ENCODE measurements at regions not wholly inside any gene's neighbourhood (a gene's known extent, or its start where the extent isn't known, plus 50 kb on each side); places are given as distances from the start of the nearest gene placed in this dataset.
"Not testable (repeated sequence)": the region's sequence is repeated elsewhere in the genome, so short reads cannot be mapped to it uniquely, and the experiment has no call there.

DNA sequence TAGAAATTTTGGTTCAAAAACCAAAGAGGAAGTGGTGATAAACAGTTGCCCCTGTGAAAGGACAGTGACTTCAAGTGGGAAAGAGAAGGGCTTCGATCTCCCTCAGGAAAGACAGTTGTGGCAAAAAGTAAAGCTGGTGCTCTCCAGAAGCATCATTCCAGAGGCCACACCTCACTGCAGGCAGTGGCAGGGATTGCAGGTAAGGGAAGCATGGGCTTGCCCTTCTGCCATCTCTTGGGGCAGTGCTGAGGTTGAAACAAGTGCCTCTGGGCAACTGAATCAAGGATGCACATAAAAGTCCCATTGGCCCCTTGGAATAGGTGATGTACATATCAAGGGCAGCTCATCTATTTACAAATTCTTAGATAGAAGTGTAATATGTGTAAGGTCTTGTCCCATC lies 155.4 kb downstream of the FAM72C start:
- H3K27ac ChIP-seq; intact Hi-C loops (cut with DNase I; ENCODE audit: low total_unique reads); H3K36me3 ChIP-seq; in situ Hi-C loops (cut with MboI; ENCODE audit: low pct_ligation_motif_present in 1 of 4, low pct_unique_long_range_greater_than_20kb in 1 of 4, low sequenced_read_pairs in 3 of 4); H3K9me3 ChIP-seq; H3K27me3 ChIP-seq; H3K4me1 ChIP-seq; DNase-seq; H3K4me3 ChIP-seq: not testable (repeated sequence)
- no CpG with 5 or more reads among the region's 1 CpG for WGBS, 2 donors (ENCODE audit: low coverage in 1 of 2)

DNA sequence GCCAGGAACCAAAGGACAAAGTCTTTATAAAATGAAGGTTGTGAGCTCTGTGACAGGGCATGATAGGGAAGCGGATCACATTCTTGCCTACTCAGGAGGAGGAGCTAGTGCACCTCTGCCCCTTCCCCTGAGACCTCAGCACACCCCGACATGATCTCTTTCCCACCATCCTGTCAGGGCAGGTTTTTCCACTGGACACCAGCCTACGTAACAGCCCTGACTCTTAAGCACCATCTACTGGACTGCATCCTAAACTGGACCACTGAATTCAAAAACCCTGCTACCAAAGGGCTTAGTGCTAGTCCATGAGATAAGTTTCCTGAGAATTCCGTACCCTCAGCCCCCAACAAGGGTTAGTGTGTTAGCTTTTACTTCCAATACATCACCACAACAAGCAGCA lies 166.4 kb downstream of the FAM72C start:
- no CpG with 5 or more reads among the region's 4 CpGs for WGBS, 2 donors (ENCODE audit: low coverage in 1 of 2)
- intact Hi-C loops (cut with DNase I; ENCODE audit: low total_unique reads); DNase-seq; H3K4me3 ChIP-seq; in situ Hi-C loops (cut with MboI; ENCODE audit: low pct_ligation_motif_present in 1 of 4, low pct_unique_long_range_greater_than_20kb in 1 of 4, low sequenced_read_pairs in 3 of 4); H3K36me3 ChIP-seq; H3K4me1 ChIP-seq; H3K9me3 ChIP-seq; H3K27ac ChIP-seq; H3K27me3 ChIP-seq: not testable (repeated sequence)

- in situ Hi-C loops (cut with MboI; ENCODE audit: low pct_ligation_motif_present in 1 of 4, low pct_unique_long_range_greater_than_20kb in 1 of 4, low sequenced_read_pairs in 3 of 4); H3K36me3 ChIP-seq; H3K27me3 ChIP-seq; H3K9me3 ChIP-seq; H3K4me3 ChIP-seq; H3K27ac ChIP-seq; DNase-seq; H3K4me1 ChIP-seq; intact Hi-C loops (cut with DNase I; ENCODE audit: low total_unique reads): not testable (repeated sequence)
- 7% methylated on average over 13 of the region's 16 CpGs; no CpG with 5 or more reads in 1 of the 2 donors for WGBS, 2 donors (ENCODE audit: low coverage in 1 of 2)
These were observed 167.0 kb downstream of the FAM72C start for GRCh38 chr1:143804707-143805356.

DNA sequence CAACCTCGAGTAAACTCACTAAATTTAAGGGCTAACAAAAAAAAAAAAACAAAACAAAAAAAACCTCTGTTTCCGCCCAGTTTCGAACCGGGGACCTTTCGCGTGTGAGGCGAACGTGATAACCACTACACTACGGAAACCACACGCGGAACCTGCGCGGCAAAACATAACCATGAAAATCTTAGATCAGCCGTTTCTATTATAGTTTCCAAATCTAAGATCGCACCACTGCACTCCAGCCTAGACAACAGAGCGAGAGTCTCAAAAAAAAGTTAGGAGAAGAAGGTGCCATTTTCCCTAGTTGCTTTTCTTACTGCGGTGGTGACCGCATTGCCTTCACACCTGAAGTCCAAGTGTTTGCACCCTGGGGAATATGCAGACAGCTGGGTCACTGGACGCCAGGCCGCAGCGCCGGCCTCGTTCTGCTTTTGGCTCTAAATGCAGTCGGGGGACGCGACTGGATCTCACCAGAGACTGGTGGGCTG lies 167.8 kb downstream of the FAM72C start:
- H3K9me3 ChIP-seq; H3K36me3 ChIP-seq; intact Hi-C loops (cut with DNase I; ENCODE audit: low total_unique reads); in situ Hi-C loops (cut with MboI; ENCODE audit: low pct_ligation_motif_present in 1 of 4, low pct_unique_long_range_greater_than_20kb in 1 of 4, low sequenced_read_pairs in 3 of 4); H3K4me1 ChIP-seq; H3K27ac ChIP-seq; H3K27me3 ChIP-seq: not testable (repeated sequence)
- 0 to 15% methylated on average over 1 to 23 of the region's 26 CpGs for WGBS, 2 donors (ENCODE audit: low coverage in 1 of 2)
- H3K4me3 ChIP-seq, result peak overlapping the region in 1 of 4 donors; percentile 15
- peak; percentile 8 for DNase-seq

DNA sequence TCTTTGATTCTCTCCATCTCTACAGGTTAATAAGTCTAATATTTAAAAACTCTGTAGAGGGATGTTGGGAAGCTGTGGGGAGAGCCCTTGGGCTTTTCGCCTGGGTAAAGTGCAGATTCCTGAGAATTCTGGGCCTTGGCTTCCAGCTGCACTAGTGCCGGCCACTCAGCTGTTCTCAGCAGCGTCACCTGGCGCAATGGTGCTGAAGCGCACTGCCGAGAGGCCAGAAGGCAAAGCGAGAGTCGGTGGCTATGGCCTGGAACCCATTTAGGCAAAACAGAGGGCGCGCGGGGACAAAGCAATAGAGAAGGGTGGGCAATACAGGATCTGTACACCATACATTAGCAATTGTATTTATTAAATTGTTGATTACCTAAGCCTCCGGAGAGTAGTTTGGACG lies 168.7 kb downstream of the FAM72C start:
- H3K9me3 ChIP-seq; H3K4me1 ChIP-seq; H3K27me3 ChIP-seq; H3K4me3 ChIP-seq; H3K36me3 ChIP-seq; in situ Hi-C loops (cut with MboI; ENCODE audit: low pct_ligation_motif_present in 1 of 4, low pct_unique_long_range_greater_than_20kb in 1 of 4, low sequenced_read_pairs in 3 of 4); H3K27ac ChIP-seq; DNase-seq; intact Hi-C loops (cut with DNase I; ENCODE audit: low total_unique reads): not testable (repeated sequence)
- WGBS, 2 donors (ENCODE audit: low coverage in 1 of 2), result no CpG with 5 or more reads among the region's 13 CpGs

- H3K27me3 ChIP-seq; in situ Hi-C loops (cut with MboI; ENCODE audit: low pct_ligation_motif_present in 1 of 4, low pct_unique_long_range_greater_than_20kb in 1 of 4, low sequenced_read_pairs in 3 of 4); intact Hi-C loops (cut with DNase I; ENCODE audit: low total_unique reads); H3K4me3 ChIP-seq; H3K36me3 ChIP-seq; H3K4me1 ChIP-seq; DNase-seq; H3K27ac ChIP-seq; H3K9me3 ChIP-seq: not testable (repeated sequence)
- no CpG with 5 or more reads among the region's 22 CpGs for WGBS, 2 donors (ENCODE audit: low coverage in 1 of 2)
These were observed 172.1 kb downstream of the FAM72C start for GRCh38 chr1:143799568-143800187.

GRCh38 chr1:143796369-143796768 lies 175.4 kb downstream of the FAM72C start:
- H3K27me3 ChIP-seq; H3K4me3 ChIP-seq; intact Hi-C loops (cut with DNase I; ENCODE audit: low total_unique reads); DNase-seq; H3K36me3 ChIP-seq; H3K27ac ChIP-seq; H3K4me1 ChIP-seq; H3K9me3 ChIP-seq; in situ Hi-C loops (cut with MboI; ENCODE audit: low pct_ligation_motif_present in 1 of 4, low pct_unique_long_range_greater_than_20kb in 1 of 4, low sequenced_read_pairs in 3 of 4): not testable (repeated sequence)
- no CpG with 5 or more reads among the region's 3 CpGs for WGBS, 2 donors (ENCODE audit: low coverage in 1 of 2)

- in situ Hi-C loops (cut with MboI; ENCODE audit: low pct_ligation_motif_present in 1 of 4, low pct_unique_long_range_greater_than_20kb in 1 of 4, low sequenced_read_pairs in 3 of 4), result not testable (repeated sequence)
These were observed 179.5 kb downstream of the FAM72C start for GRCh38 chr1:143792047-143792937.

GRCh38 chr1:143786381-143786780 lies 185.4 kb downstream of the FAM72C start:
- intact Hi-C loops (cut with DNase I; ENCODE audit: low total_unique reads); in situ Hi-C loops (cut with MboI; ENCODE audit: low pct_ligation_motif_present in 1 of 4, low pct_unique_long_range_greater_than_20kb in 1 of 4, low sequenced_read_pairs in 3 of 4); DNase-seq; H3K4me1 ChIP-seq; H3K36me3 ChIP-seq; H3K4me3 ChIP-seq; H3K9me3 ChIP-seq; H3K27me3 ChIP-seq; H3K27ac ChIP-seq: not testable (repeated sequence)
- no CpG with 5 or more reads among the region's 3 CpGs for WGBS, 2 donors (ENCODE audit: low coverage in 1 of 2)

More at GRCh38 chr1:143792047-143792937, 179.5 kb downstream of the FAM72C start:
- H3K4me1 ChIP-seq; H3K9me3 ChIP-seq; H3K4me3 ChIP-seq; H3K36me3 ChIP-seq; intact Hi-C loops (cut with DNase I; ENCODE audit: low total_unique reads); H3K27ac ChIP-seq; H3K27me3 ChIP-seq; DNase-seq: not testable (repeated sequence)
- WGBS, 2 donors (ENCODE audit: low coverage in 1 of 2), result no CpG with 5 or more reads among the region's 57 CpGs

DNA sequence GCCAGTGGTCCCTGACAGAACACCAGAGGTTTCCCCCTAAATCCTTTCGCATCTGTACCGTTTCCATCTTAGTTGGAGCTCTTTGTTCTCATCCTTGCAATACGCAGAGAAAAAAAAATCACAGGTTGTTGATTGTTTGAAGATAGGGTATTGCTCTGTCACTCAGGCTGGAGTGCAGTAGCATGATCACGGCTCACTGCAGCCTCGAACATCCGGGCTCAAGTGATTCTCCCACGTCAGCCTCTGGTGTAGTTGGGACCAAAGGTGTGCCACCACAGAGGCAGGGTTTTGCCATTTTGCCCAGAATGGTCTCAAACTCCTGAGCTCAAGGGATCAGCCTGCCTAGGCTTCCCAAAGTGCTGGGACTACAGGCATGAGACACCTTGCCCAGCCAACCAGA lies 185.9 kb downstream of the FAM72C start:
- H3K36me3 ChIP-seq; H3K9me3 ChIP-seq; intact Hi-C loops (cut with DNase I; ENCODE audit: low total_unique reads); DNase-seq; H3K4me3 ChIP-seq; H3K27me3 ChIP-seq; H3K27ac ChIP-seq; in situ Hi-C loops (cut with MboI; ENCODE audit: low pct_ligation_motif_present in 1 of 4, low pct_unique_long_range_greater_than_20kb in 1 of 4, low sequenced_read_pairs in 3 of 4); H3K4me1 ChIP-seq: not testable (repeated sequence)
- no CpG with 5 or more reads among the region's 7 CpGs for WGBS, 2 donors (ENCODE audit: low coverage in 1 of 2)

Measured in transverse colon (tissue), 4 donors.